ENCODE measurements at regions not wholly inside any gene's neighbourhood (a gene's known extent, or its start where the extent isn't known, plus 50 kb on each side); places are given as distances from the start of the nearest gene placed in this dataset.

DNA sequence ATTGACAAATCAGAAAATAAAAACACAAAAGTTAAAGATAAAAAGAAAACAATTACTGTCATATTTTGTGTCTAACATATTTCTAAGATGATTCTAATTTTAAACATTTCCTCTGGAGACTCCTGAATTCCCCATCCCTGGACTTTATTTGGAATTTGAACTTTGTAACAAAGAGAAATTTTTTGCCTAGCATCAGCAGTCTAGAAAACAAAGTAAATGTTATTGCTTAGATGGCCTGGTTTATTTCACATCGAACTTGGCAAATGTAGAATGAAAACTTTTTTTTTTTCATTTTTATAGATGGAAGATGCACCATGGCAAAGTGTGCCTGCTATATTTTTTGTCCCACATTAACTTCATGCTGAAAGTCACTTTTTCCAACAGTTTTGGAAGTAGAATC is 159.1 kb downstream of the TBX18 start:
- no peak overlapping the region for H3K27ac ChIP-seq
- Mint-ChIP-seq H3K9me3 (no peaks in the 10 kb centered on the region), H3K36me3 (no peaks in the 10 kb centered on the region), H3K4me1 (no peaks in the 10 kb centered on the region), H3K27ac (no peak overlapping the region), H3K27me3 (ENCODE audit: insufficient read depth, low read depth) (no peaks in the 10 kb centered on the region), H3K4me3 (no peak overlapping the region)
- H4K20me1 ChIP-seq (ENCODE audit: low read depth): no peaks in the 10 kb centered on the region
- no peaks in the 10 kb centered on the region for H3K79me2 ChIP-seq (ENCODE audit: low read depth)
- H3K9ac ChIP-seq: no peak overlapping the region
- H3K4me2 ChIP-seq: no peak overlapping the region
- no peak for TF ChIP-seq EZH2 (IDR thresholded peaks at IDR 0.05)
- TF ChIP-seq EZH2phosphoT487 (IDR thresholded peaks at IDR 0.05): no peak
- TF ChIP-seq, protein P1, sequence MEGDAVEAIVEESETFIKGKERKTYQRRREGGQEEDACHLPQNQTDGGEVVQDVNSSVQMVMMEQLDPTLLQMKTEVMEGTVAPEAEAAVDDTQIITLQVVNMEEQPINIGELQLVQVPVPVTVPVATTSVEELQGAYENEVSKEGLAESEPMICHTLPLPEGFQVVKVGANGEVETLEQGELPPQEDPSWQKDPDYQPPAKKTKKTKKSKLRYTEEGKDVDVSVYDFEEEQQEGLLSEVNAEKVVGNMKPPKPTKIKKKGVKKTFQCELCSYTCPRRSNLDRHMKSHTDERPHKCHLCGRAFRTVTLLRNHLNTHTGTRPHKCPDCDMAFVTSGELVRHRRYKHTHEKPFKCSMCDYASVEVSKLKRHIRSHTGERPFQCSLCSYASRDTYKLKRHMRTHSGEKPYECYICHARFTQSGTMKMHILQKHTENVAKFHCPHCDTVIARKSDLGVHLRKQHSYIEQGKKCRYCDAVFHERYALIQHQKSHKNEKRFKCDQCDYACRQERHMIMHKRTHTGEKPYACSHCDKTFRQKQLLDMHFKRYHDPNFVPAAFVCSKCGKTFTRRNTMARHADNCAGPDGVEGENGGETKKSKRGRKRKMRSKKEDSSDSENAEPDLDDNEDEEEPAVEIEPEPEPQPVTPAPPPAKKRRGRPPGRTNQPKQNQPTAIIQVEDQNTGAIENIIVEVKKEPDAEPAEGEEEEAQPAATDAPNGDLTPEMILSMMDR (IDR thresholded peaks at IDR 0.05): no peak
- H3K36me3 ChIP-seq: no peaks in the 10 kb centered on the region
- H3K4me3 ChIP-seq: no peak overlapping the region
- DNase-seq (ENCODE audit: low spot score): no peak
- no peaks in the 10 kb centered on the region for H3K4me1 ChIP-seq
- H3K9me3 ChIP-seq (ENCODE audit: low read depth): no peaks in the 10 kb centered on the region
- no peaks in the 10 kb centered on the region for H3K27me3 ChIP-seq
- no peaks in the 10 kb centered on the region for H3F3A ChIP-seq (ENCODE audit: low read depth)
- no peak overlapping the region for H2AFZ ChIP-seq (replicated peaks)

DNA sequence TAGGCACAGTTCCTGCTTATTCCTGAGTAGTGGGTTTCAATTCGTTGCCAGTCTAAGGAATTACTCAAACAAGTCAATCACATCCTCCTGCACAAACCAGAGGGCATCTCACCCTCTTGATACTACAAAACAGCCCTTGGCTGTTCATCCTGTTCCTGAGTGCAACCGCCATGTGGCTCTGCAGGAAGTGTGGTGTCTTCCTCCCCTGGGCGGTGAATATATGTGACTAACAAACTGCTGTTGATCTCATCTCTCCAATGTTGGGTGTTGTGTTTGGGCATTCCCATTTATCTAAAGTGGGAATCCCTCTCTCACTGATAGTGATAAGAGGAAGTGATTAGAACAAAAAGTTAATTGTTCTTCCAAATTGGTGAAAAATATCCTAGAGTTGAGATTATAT is 163.0 kb downstream of the TBX18 start:
- Histone ChIP-seq H3K36me3 (no peaks in the 10 kb centered on the region), H3K4me3 (no peak overlapping the region), H3K27me3 (no peaks in the 10 kb centered on the region), H2AFZ (replicated peaks) (no peak overlapping the region), H3K4me1 (no peaks in the 10 kb centered on the region), H3K9me3 (ENCODE audit: low read depth) (no peaks in the 10 kb centered on the region), H3F3A (ENCODE audit: low read depth) (no peaks in the 10 kb centered on the region), H4K20me1 (ENCODE audit: low read depth) (no peaks in the 10 kb centered on the region), H3K27ac (no peak overlapping the region), H3K9ac (no peak overlapping the region), H3K79me2 (ENCODE audit: low read depth) (no peaks in the 10 kb centered on the region), H3K4me2 (no peak overlapping the region)
- Mint-ChIP-seq H3K9me3 (no peaks in the 10 kb centered on the region), H3K27me3 (ENCODE audit: insufficient read depth, low read depth) (no peaks in the 10 kb centered on the region), H3K4me1 (no peaks in the 10 kb centered on the region), H3K36me3 (no peaks in the 10 kb centered on the region), H3K27ac (no peak overlapping the region), H3K4me3 (no peak overlapping the region)
- TF ChIP-seq, protein P1 (IDR thresholded peaks at IDR 0.05): no peak
- no peak for TF ChIP-seq EZH2phosphoT487 (IDR thresholded peaks at IDR 0.05)
- TF ChIP-seq EZH2 (IDR thresholded peaks at IDR 0.05): no peak
- DNase-seq (ENCODE audit: low spot score): no peak

DNA sequence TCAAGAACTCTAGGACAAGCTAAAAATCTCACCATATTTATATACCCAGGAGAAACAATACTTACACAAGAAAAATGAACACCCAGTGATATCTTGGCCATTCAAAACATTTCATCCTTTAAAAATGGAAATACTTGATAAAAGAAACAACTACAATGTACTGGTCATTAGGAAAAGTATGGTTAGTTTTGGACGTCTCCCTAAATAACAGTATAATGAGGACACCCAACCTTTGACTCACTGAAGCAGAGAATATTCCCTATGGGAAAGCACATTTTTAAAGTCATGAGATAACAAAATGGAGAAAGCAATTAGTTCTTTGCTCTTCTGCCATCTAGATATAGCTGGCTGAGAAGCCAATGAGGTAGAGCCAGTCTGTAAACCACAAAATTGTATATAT is 164.4 kb downstream of the TBX18 start:
- H3K4me1 ChIP-seq: no peaks in the 10 kb centered on the region
- H3K4me2 ChIP-seq: no peak overlapping the region
- no peak overlapping the region for H3K27ac Mint-ChIP-seq
- no peak overlapping the region for H3K27ac ChIP-seq
- no peak overlapping the region for H2AFZ ChIP-seq (replicated peaks)
- H3K36me3 Mint-ChIP-seq: no peaks in the 10 kb centered on the region
- no peaks in the 10 kb centered on the region for H3K27me3 Mint-ChIP-seq (ENCODE audit: insufficient read depth, low read depth)
- no peaks in the 10 kb centered on the region for H3K9me3 Mint-ChIP-seq
- no peak for DNase-seq (ENCODE audit: low spot score)
- no peak overlapping the region for H3K9ac ChIP-seq
- TF ChIP-seq, protein P1 (IDR thresholded peaks at IDR 0.05): no peak
- no peak for TF ChIP-seq EZH2 (IDR thresholded peaks at IDR 0.05)
- no peak for TF ChIP-seq EZH2phosphoT487 (IDR thresholded peaks at IDR 0.05)
- no peaks in the 10 kb centered on the region for H3K27me3 ChIP-seq
- H4K20me1 ChIP-seq (ENCODE audit: low read depth): no peaks in the 10 kb centered on the region
- no peak overlapping the region for H3K4me3 Mint-ChIP-seq
- no peaks in the 10 kb centered on the region for H3K79me2 ChIP-seq (ENCODE audit: low read depth)
- H3F3A ChIP-seq (ENCODE audit: low read depth): no peaks in the 10 kb centered on the region
- no peak overlapping the region for H3K4me3 ChIP-seq
- H3K36me3 ChIP-seq: no peaks in the 10 kb centered on the region
- H3K9me3 ChIP-seq (ENCODE audit: low read depth): no peaks in the 10 kb centered on the region
- H3K4me1 Mint-ChIP-seq: no peaks in the 10 kb centered on the region

Measured in neural progenitor cell (in vitro differentiated cells).